ENCODE measurements at regions not wholly inside any gene's neighbourhood (a gene's known extent, or its start where the extent isn't known, plus 50 kb on each side); places are given as distances from the start of the nearest gene placed in this dataset.
"Not testable (repeated sequence)": the region's sequence is repeated elsewhere in the genome, so short reads cannot be mapped to it uniquely, and the experiment has no call there.

DNA sequence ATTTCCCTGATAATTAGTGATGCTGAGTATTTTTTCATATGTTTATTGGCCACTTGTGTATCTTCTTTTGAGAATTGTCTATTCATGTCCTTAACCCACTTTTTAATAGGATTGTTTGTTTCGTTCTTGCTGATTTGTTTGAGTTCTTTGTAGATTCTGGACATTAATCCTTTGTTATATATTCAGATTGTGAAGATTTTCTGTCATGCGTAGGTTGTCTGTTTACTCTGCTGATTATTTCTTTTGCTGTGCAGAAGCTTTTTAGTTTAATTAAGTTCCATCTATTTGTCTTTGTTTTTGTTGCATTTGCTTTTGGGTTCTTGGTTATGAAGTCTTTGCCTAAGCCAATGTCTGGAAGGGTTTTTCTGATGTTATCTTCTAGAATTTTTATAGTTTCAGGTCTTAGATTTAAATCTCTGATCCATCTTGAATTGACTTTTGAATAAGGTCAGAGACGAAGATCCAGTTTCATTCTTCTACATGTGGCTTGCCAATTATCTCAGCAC is 438.4 kb upstream of the TBL1XR1 start:
- not testable (repeated sequence) for BruUV-seq (replicated peaks)

DNA sequence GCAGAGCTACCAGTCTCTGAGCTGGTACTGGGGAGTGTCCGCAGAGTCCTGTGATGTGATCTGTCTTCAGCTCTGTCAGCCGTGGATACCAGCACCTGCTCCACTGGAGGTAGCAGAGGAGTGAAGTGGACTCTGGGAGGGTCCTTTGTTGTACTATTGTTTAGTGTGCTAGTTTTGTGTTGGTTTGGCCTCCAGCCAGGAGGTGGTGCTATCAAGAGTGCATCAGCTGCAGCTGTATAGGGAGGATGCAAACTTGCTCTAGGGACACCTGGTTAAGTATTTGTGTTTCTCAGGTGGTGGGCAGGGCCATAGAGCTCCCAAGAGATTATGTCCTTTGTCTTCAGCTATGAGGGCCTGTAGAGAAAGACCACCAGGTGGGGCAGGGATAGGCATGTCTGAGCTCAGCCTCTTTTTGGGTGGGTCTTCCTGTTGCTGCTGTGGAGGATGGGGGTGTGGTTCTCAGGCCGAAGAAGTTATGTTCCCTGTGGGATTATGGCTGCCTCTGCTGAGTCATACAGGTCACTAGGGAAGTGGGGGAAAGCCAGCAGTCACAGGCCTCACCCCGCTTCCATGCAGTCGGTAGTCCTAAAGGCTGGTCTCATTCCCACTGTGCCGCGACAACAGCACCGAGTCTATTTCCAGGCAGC is 443.2 kb upstream of the TBL1XR1 start:
- H3K9me3 ChIP-seq (replicated peaks; ENCODE audit: control insufficient read depth, insufficient read depth, low read length): no peaks in the 10 kb centered on the region
- H3K4me1 ChIP-seq (ENCODE audit: control insufficient read depth, extremely low read depth, insufficient read depth, low read length): no peaks in the 10 kb centered on the region
- H3K27ac ChIP-seq (ENCODE audit: insufficient read depth, low read depth, low read length): no peak overlapping the region
- FAIRE-seq (no peak), DNase-seq (ENCODE audit: low read depth, low spot score) (no peak)
- no peak overlapping the region for H3K4me2 ChIP-seq (ENCODE audit: insufficient read depth, low read length)
- ChIA-PET CTCF (no interaction called here), POLR2A (no interaction called here)
- no peaks in the 10 kb centered on the region for H4K20me1 ChIP-seq (replicated peaks; ENCODE audit: control insufficient read depth, extremely low read depth, insufficient read depth, low read length)
- H3K36me3 ChIP-seq (ENCODE audit: control insufficient read depth in 2 of 2, extremely low read depth in 1 of 2, insufficient read depth in 2 of 2, low read length in 2 of 2): no peaks in the 10 kb centered on the region
- no peaks in the 10 kb centered on the region for H3K79me2 ChIP-seq (ENCODE audit: control insufficient read depth, insufficient read depth, low read length)
- H3K9me1 ChIP-seq (replicated peaks; ENCODE audit: control insufficient read depth, extremely low read depth, insufficient read depth, low read length): no peaks in the 10 kb centered on the region
- no peak overlapping the region for H2AFZ ChIP-seq (ENCODE audit: low read depth, low read length)
- H3K27me3 ChIP-seq (ENCODE audit: control insufficient read depth in 2 of 2, insufficient read depth in 2 of 2, low read length in 2 of 2): no peaks in the 10 kb centered on the region
- H3K4me3 ChIP-seq (replicated peaks in 1 of 3; ENCODE audit: insufficient read depth in 1 of 3, low read depth in 1 of 3, low read length in 3 of 3): no peak overlapping the region
- dilution Hi-C loops (cut with MboI; ENCODE audit: extremely low pct_ligation_motif_present, low sequenced_read_pairs) (no loop called here), intact Hi-C loops (cut with micrococcal nuclease) (no loop called here)
- no peak overlapping the region for H3K9ac ChIP-seq (replicated peaks; ENCODE audit: extremely low read depth, insufficient read depth, low read length)
- TF ChIP-seq MYC (IDR thresholded peaks at IDR 0.05; ENCODE audit: low read depth, low read length) (no peak), FOS (IDR thresholded peaks at IDR 0.05; ENCODE audit: borderline replicate concordance, insufficient read depth, low read length) (no peak), EZH2 (IDR thresholded peaks at IDR 0.05; ENCODE audit: borderline replicate concordance, low read depth, low read length, severe bottlenecking) (no peak), POLR2A (IDR thresholded peaks at IDR 0.05; ENCODE audit: low read depth, low read length) (no peak), POLR2AphosphoS5 (IDR thresholded peaks at IDR 0.05; ENCODE audit: insufficient read depth, low read depth, low read length) (no peak), GATA2 (IDR thresholded peaks at IDR 0.05; ENCODE audit: insufficient read depth, insufficient read length, low read depth, low read length) (no peak), JUN (IDR thresholded peaks at IDR 0.05; ENCODE audit: borderline replicate concordance, insufficient read depth, insufficient read length, low read depth) (no peak)
- TF ChIP-seq, protein P1, sequence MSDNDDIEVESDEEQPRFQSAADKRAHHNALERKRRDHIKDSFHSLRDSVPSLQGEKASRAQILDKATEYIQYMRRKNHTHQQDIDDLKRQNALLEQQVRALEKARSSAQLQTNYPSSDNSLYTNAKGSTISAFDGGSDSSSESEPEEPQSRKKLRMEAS (IDR thresholded peaks at IDR 0.05; ENCODE audit: insufficient read depth, insufficient read length): no peak
- TF ChIP-seq, protein P2, sequence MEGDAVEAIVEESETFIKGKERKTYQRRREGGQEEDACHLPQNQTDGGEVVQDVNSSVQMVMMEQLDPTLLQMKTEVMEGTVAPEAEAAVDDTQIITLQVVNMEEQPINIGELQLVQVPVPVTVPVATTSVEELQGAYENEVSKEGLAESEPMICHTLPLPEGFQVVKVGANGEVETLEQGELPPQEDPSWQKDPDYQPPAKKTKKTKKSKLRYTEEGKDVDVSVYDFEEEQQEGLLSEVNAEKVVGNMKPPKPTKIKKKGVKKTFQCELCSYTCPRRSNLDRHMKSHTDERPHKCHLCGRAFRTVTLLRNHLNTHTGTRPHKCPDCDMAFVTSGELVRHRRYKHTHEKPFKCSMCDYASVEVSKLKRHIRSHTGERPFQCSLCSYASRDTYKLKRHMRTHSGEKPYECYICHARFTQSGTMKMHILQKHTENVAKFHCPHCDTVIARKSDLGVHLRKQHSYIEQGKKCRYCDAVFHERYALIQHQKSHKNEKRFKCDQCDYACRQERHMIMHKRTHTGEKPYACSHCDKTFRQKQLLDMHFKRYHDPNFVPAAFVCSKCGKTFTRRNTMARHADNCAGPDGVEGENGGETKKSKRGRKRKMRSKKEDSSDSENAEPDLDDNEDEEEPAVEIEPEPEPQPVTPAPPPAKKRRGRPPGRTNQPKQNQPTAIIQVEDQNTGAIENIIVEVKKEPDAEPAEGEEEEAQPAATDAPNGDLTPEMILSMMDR (IDR thresholded peaks at IDR 0.05; ENCODE audit: extremely low read depth in 1 of 2, insufficient read depth in 1 of 2, low read depth in 1 of 2, low read length in 2 of 2): no peak
- BruUV-seq (replicated peaks): no TSS peak

More for the DNA sequence above, 438.4 kb upstream of the TBL1XR1 start:
- H3K27me3 ChIP-seq (ENCODE audit: control insufficient read depth in 2 of 2, insufficient read depth in 2 of 2, low read length in 2 of 2); H3K9me1 ChIP-seq (replicated peaks; ENCODE audit: control insufficient read depth, extremely low read depth, insufficient read depth, low read length); H4K20me1 ChIP-seq (replicated peaks; ENCODE audit: control insufficient read depth, extremely low read depth, insufficient read depth, low read length); H3K36me3 ChIP-seq (ENCODE audit: control insufficient read depth in 2 of 2, extremely low read depth in 1 of 2, insufficient read depth in 2 of 2, low read length in 2 of 2); H3K4me3 ChIP-seq (replicated peaks in 1 of 3; ENCODE audit: insufficient read depth in 1 of 3, low read depth in 1 of 3, low read length in 3 of 3); intact Hi-C loops (cut with micrococcal nuclease); H2AFZ ChIP-seq (ENCODE audit: low read depth, low read length); H3K79me2 ChIP-seq (ENCODE audit: control insufficient read depth, insufficient read depth, low read length); CTCF ChIA-PET; H3K4me2 ChIP-seq (ENCODE audit: insufficient read depth, low read length); dilution Hi-C loops (cut with MboI; ENCODE audit: extremely low pct_ligation_motif_present, low sequenced_read_pairs); FAIRE-seq; H3K27ac ChIP-seq (ENCODE audit: insufficient read depth, low read depth, low read length); H3K4me1 ChIP-seq (ENCODE audit: control insufficient read depth, extremely low read depth, insufficient read depth, low read length); POLR2A ChIA-PET; DNase-seq (ENCODE audit: low read depth, low spot score); H3K9ac ChIP-seq (replicated peaks; ENCODE audit: extremely low read depth, insufficient read depth, low read length); H3K9me3 ChIP-seq (replicated peaks; ENCODE audit: control insufficient read depth, insufficient read depth, low read length): not testable (repeated sequence)
